Right kidney (tissue), 1 donor: ENCODE measurements at regions not wholly inside any gene's neighbourhood (a gene's known extent, or its start where the extent isn't known, plus 50 kb on each side); places are given as distances from the start of the nearest gene placed in this dataset.

Source experiments
- DNase-seq: peaks from one replicate; pipeline ENCODE4 v3.0.0-alpha.2; 2016

GRCh38 chr7:32428546-32428945 is 61.6 kb downstream of the LSM5 start:
- DNase-seq: no peak

DNA sequence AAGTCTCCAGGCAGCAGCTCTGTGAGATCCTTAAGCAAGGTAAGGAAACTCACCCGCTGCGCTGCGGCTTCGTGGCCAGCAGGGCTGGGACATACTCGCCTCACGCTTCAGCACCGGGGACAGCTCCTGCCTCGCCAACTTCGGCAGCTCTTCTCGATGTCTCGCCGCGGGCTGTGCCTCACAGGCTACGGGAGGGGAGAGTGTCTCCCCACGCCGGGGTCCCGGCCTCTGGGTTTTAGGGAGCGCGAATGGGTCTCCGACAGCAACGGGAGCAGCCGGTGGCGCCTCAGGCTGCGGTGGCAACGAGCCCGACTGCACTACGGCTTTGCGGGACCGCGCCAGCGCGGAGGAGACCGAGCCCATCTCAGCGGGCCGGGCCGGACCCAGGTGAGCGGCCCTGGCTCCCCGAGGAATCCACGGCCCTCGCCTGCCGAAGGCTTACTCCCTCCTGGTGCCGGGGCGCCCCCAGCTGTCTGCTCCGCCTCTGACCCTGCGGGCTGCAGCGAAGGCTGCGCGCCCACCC is 62.4 kb downstream of the LSM5 start:
- DNase-seq: peak; percentile 65

GRCh38 chr7:32416846-32417245 is 73.3 kb downstream of the LSM5 start:
- no peak for DNase-seq

DNA sequence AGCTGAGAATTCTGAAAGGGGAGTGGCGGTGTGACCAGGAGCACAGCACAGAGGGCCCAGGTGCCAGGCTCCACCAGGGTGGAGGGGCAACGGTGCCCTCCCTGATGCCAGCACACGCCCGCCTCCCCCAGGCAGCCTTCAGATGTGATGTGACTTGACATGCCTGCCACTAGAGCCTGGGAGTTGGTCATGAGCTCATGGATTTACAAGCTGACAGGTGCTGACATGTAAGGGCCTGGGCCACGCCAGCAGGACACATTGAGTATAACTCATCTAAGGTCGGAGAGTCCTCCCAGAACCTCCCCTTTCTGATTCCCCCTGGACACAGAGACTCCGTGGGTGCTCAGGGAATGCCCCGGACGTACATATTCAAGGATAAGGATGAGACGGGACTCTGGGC is 74.2 kb downstream of the LSM5 start:
- DNase-seq: no peak

- DNase-seq: no peak
Observed at GRCh38 chr7:32415519-32415918, 74.7 kb downstream of the LSM5 start.

DNA sequence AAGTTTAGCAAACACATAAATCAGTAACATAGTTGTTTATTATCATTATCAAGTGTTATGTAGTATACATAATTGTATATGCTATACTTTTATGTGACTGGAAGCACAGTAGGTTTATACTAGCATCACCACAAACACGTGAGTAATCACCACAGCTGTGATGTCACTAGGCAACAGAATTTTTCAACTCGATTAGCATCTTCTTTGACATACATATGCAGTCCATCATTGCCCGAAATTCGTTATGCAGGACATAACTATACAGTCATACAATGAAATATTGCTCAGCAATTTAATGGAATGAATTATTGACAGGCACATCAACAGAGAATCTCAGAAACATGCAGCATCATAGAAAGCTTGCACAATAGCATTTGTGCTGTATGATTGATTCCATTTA is 77.7 kb downstream of the LSM5 start:
- no peak for DNase-seq

- DNase-seq: no peak
Observed at GRCh38 chr7:32410545-32410944, 79.6 kb downstream of the LSM5 start.

DNA sequence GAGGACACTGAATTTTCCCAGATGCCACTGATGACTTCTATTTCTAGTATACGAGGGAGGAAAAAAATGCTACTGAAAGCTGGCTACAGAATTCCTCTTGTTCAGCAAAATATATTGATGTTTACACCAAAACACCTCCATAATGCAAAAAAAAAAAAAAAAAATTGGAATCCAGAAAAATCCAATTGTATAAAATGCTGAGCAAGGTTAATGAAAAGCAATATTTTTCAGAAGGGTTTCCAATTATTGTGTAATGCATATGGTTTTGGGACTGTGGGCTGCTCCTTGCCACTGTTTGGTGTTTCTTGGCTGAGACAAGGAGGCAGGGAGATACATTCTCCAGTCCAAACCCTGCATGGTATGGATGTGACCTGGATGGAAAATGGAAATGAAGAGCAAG is 83.8 kb downstream of the LSM5 start:
- DNase-seq: no peak

DNA sequence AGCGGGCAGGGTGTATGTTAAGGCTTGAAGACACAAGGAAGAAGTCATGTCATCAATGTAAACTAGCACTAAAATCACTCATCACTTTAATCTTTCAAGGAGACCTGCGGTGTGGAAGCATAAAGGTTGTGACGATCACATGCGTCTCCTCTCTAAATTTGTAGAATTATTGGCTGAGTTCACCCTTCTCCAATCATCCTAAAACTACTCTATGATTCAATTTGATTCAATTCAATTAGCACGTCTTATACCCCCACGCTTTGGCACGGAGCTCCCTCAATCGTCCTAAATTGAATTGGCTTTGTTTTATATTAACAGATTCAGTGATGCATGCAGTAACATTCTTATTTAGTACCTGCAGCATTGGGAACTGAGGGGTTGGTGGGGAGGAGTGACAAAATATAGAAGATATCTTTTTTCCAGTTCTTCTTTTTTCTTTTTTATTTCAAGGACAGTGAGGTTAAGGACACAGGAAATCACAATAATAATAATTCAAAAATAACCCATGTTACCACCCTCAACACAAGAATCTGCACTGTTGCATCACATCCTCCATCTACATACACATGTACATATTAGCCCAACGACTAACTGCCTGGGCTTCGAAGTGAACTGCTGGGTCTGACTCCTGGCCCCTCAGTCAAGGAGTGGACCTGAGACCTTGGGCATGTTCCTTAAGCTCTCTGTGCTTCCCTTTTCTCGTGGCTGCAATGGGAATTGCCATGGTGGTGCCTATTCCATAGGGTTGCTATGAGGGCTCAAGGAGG is 86.5 kb downstream of the LSM5 start:
- DNase-seq: no peak

DNA sequence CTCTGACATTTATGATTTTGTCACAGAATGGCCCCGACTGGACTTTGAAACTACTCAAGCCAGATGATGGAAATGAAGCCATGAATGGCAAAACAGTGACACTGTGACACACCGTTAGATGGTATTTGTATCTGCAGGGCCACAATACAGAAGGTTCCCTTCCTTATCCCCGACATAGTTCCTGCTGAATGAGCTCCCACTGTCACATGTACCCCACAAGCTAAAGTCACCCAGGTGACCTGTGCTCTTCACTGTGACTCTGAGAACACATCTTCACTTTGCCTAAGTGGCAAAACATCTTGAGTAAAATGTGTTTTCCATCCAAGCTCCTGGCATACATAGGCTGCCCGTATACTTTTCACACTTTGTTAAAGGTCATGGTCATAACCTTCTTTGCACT is 89.5 kb downstream of the LSM5 start:
- DNase-seq: no peak

- DNase-seq: no peak
Observed at GRCh38 chr7:32399311-32399710, 90.9 kb downstream of the LSM5 start.

DNA sequence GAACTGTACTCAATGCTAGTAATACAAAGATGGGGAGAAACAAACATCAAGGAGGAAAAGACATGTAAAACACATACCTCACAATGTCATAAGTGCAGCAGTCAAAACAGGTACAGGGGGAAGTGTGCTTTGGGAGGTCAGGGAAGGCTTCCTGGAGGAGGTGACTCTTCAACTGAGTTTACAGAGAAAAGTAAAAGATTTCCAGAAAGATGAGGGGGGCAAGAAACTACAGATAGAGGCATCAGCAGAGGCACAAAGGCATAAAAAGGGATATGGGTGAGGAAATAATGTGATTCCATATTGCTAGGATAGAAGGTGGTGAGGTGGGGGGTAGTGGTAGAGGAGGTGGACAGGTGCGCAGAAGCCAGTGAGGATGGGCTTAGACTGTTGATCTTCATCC is 95.0 kb downstream of the LSM5 start:
- DNase-seq: no peak

DNA sequence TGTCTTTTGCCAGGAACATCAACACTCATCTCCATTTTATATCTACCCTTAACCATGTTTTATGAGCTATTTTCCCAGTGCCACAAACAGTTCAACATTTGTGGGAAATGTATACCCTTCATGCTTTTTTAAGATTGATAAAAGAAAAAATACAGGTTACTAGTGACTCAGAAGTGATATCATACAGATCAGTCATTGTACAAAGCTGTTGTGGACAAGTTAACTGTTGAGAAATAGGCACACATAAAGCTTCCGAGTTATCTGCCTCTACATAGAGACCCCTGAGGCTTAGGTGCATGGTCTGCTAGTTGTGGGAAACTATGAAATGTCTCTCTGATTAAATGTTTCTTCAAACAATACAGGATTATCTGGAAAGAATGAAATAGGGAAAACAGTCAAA is 96.3 kb downstream of the LSM5 start:
- no peak for DNase-seq

DNA sequence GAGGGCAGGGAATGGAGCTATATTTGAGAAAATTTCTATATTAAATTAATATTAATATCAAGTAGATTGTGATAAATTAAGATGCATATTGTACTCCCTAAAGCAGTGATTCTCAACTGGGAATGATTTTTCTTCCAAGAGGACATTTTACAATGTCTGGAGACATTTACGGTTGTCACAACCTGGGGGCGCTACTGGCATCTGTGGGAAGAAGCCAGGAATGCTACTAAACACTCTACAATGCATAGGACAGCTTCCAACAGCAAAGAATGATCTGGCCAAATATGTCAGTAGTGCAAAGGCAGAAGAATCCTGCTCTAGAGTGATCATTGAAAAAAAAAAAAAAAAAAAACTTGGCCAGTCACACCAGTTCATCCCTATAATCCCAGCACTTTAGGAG is 100.0 kb downstream of the LSM5 start:
- no peak for DNase-seq

GRCh38 chr7:32385316-32385956 is 104.7 kb downstream of the LSM5 start:
- no peak for DNase-seq

- DNase-seq: no peak
Observed at GRCh38 chr7:32381024-32381601, 109.1 kb downstream of the LSM5 start.

DNA sequence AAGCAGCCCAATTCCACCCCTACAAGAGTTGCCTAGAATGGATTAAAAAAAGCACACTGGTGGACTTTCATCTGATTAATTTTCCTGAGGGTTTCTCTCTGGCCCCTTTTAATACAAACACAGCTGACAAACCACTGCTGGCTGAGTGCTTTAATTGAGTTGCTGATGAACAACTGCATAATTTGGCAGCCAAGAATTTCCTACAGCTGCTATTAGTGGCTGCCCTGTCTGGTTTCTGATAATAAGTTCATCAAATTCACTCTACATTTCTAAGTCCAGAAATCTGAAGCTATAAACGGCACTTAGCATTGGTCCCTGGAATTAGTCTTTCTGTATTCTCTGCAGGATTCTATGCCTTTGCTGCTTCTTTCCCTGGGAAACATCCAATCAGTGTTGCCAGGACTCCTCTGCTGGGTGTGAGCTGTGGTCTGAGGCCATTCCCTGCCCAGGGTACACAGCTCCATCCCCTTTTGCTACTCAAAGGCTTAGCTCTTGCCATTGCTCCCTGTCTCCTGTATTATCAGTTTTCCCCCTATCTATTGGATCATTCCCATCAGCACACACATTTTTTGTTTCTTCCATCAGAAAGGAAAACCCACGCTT is 110.6 kb downstream of the LSM5 start:
- no peak for DNase-seq

- no peak for DNase-seq
Observed at GRCh38 chr7:32378988-32379387, 111.2 kb downstream of the LSM5 start.

GRCh38 chr7:32364581-32364980 is 125.6 kb downstream of the LSM5 start:
- DNase-seq: no peak

DNA sequence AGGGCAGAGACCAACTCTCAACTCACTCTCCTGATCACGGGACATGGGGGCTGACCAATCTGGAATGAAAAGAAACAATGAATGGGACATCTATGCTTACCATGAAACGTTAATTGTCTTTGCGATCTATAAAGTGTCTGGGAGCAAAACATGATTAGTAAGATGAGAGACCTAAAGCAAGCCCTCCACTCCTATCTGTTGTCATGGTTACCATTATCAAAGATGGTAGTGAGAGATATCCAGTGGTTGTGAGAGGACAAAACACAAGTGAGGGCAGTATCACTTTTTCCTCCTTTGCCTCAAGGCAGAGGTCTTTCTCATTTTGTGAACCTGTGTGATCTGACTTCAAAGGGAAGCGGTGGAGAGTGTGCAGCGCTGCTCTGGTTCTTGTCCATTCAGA is 130.1 kb downstream of the LSM5 start:
- DNase-seq: no peak

GRCh38 chr7:32357535-32358277 is 132.5 kb downstream of the LSM5 start:
- no peak for DNase-seq

DNA sequence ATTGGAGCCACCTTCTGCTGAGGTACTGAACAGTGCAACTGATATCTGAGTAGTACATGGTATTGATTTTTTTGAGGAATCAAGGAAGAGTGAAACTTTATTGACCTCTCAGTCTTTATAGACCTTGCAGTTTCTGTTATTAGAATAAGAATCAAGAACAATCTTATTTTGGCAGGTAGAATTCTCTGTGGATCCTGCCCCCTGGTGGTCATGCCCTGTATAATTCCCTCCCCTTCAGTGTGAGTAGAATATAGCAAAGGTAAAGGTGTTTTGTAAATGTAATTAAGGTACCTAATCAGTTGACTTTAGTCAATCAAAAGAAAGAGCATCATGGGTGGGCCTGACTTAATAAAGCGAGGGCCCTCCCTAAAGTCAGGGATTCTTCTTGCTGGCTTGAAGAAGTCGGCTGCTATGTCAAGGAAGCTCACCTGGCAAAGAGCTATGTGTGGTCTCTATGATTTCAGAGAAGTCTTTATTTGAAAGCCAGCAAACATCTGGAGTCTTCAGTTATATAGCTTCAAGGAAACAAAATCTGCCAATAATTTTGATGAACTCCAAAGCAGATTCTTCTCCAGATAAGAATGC is 142.8 kb downstream of the LSM5 start:
- no peak for DNase-seq
